ENCODE measurements at regions not wholly inside any gene's neighbourhood (a gene's known extent, or its start where the extent isn't known, plus 50 kb on each side); places are given as distances from the start of the nearest gene placed in this dataset.

GRCh38 chr4:71211748-71212147 lies 127.1 kb upstream of the SLC4A4 start:
- TF ChIP-seq POLR2A (IDR thresholded peaks at IDR 0.05; ENCODE audit: low read length) (no peak), GATA1 (IDR thresholded peaks at IDR 0.05; ENCODE audit: low read depth, low read length) (no peak)
